Embryonic facial prominence (tissue), 1 donor: ENCODE measurements at regions not wholly inside any gene's neighbourhood (a gene's known extent, or its start where the extent isn't known, plus 50 kb on each side); places are given as distances from the start of the nearest gene placed in this dataset.

ENCODE experiments used
- DNase-seq: peaks from one replicate; pipeline ENCODE4 v3.0.0-alpha.2; 2016; ENCODE audit errors: extremely low spot score

DNA sequence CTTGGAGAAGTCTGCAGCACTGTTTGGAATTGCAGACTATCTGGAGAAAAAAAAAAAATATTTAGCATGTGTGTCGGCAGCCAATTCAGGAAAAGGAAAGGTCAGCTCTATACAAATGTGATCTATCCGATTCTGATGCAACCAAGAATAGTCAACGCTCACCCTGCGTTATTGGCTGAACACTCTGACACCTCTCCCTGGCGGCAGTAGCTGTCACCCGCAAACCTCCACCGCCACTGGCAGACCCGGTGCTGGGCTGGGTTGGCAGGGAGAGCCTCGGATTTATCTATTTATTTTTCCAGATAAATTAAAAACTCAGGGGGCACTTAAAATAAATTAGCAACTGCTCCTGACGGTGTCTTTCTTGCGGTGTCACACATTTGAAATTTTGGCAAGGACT lies 409.7 kb downstream of the VRK1 start:
- no peak for DNase-seq

DNA sequence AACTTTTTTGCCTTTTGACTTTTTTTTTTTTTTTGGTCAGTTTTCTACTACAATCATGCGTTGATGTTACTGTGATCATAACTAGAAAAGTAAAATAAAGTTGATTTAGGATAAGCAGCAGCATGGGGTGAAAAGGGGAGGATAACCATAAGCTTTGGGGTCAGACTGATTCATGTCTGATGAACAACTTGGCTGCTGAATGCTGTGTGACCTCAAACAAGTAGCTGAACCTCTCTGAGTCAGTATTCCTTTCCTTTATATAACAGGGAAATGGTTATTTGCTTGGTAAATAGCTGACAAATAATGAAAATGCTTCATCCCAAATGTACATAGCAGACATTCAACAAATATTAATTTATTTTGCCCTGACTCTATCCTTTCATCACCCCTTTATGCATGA lies 413.0 kb downstream of the VRK1 start:
- DNase-seq, result no peak

DNA sequence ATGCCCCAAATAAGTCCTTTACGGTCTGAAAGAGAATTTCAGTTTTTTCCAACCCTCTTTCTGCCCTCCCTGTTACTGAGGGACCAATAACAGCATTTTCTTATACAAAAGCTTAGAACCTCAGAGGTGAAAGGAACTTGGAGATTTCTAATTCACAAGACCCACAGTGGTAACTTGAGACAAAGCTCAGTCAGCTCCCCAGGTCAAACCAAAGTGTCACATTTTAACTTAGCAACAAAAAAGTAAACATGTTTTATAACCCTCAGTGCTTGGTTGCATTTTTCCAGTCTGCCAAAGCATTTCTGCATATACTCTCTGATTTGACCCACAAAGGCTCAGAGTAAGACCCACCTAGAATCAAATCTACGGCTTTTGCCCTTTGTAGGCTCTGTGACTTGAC lies 415.2 kb downstream of the VRK1 start:
- DNase-seq, result no peak

DNA sequence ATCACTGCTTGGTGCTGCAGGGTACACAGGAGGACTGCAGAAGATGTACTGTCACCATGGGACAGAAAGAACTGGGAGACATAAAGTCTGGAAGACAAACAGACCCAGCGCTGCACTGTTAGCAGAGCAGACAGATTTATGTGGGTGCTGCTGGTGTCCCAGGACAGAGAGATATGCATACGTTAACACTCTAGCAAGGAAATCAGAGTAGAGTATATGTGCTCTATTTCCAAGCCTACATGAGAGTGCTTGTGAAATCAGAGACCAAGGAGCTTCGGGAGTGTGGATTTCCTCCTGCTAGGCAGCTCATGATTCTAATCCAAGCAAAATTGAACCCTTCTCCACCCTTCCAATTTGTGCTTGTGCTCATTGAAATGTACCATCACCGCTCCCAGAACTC lies 416.5 kb downstream of the VRK1 start:
- DNase-seq, result no peak

DNA sequence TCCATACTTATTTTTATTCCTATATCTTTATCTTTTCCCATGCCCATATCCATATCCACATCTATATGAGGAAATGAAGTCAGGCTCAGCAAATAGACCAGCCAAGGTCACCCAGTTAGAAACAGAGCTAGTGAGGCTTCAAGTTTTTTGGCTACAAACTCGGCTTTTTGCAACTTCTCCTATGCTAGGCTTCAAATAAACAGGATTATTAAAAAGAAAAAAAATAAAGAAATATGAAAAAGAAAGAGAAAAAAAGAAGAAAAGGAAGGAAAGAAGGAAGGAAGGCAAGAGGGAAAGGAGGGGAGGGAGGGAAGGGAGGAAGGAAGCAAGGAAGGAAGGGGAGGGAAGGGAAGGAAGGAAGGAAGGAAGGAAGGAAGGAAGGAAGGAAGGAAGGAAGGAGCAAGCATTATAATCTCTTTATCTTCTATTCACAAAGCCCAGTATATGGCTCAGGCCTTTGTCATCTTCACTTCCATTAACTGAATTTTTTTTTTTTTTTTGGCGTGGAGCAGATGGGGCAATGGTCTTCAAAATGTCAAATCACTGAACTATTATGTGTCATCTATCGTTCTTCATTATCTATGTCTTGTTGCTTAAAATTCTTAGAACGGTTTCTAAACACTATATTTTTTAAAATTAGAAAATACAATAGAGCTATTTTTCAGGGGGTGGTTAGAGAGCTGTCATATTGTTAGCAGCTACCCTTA lies 418.2 kb downstream of the VRK1 start:
- no peak for DNase-seq

DNA sequence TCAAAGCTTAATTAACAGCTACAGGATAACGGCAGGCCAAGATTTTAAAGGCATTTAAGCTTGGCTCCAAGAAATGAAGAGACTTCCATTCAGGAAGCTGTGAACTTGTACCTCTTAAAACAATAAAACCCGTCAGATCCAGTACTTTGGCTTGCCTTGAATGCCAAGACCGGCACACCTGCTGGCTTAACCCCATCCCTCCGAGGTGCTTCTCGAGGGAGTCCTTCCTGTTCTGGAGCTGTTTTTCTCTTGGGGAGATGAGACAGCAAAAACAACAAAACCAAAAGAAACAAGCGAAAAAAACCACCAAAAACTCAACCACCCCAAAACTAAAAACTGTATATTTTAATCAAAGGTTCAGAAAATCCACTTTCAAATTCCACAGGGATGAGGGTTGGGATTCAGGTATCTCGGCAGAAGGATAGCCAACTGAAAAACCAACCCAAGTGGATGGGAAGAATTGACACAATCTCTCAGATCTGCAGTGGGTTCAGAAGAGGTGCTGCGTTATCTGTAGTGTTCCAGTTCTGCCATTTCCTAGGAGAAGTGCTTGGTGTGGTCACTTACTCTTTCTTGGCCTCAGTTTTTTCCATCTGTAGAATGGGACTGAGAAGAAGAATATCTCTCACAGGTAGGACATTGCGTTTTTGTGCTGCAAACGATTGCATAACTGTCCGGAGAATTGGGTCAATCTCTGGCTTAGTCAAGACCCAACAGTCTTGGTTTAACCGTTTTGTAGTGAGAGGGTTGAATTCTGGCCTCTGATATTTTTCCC lies 420.1 kb downstream of the VRK1 start:
- DNase-seq, result no peak

DNA sequence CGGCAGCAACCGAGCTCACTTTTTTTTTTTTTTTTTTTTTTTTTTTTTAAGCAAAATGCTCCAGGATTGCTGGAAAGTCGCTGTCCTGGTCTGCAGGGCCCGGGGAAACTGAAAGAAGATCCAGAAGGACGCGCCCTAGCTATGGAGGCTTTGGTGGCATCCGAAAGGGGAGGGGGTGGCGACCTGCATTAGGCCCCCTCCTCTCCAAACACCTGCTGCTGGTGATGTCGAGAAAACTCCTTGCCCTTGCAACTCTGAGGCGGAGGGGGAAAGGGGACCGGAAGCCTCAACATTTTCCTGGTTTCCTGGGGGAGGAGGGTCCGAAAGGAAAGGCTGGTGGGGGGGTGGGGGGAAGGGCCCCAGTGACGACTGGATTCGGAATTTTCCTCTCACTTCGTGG lies 421.1 kb downstream of the VRK1 start:
- no peak for DNase-seq

DNA sequence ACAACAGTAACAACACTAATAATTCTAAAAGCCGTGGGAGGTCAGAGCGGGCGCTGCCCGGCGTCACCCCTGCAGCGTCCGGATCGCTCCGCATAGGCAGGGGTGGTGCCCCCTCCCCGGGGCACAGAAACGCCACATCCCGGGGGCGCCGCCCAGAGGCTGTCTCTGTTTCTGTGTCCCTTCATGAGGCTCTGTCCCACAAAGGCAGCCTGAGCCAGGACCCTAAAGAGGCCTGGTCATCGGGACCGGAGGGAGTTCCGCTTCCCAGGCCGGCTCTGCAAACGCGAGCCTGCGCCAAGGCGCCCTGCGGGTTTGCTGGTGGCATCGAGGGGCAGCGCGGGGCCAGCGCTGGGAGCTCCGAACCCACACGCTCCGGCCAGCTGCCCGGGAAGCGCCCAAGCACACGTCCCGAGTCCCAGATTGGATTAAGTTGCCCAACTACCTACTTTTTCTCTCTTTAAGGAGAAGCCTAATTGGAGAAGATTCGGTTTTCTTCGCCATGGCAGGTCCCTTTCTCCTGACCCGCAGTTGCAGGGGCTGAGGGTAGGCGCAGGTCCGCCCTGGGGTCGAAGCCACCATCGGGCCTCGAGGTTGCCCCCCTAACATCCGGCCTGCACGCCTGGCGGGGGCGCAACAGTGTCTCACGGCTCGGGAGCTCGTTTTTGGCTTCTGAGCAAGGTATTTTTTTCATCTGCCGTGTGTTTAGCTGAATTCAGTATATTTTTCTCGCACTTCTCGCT lies 421.7 kb downstream of the VRK1 start:
- DNase-seq, result no peak

DNA sequence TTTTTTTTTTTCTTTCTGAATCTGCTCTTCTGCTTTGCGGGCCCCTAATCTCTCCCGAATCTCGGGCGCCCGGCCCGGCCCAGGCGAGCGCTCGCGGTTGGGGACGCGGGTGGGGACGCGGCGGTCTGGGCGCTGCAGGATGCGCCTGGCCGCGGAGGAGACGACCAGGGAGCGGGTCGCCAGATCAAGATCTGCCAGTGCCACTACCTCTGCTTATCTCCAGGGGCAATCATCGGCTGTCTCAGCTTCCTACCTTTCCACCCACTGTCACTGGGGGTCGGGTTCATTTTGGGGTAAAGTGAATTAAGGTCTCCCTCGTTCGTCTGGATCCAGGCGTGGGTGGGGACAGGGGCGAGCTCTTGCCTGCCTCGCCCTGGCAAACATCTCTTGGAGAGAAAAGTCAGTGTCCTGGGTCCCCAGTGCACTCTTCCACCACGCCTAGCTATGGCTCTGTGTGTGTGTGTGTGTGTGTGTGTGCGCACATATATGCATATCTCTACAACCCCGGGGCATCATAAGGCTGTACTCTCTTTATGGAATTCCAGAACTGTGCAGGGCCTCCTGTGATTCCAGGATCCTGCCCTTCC lies 422.3 kb downstream of the VRK1 start:
- DNase-seq, result no peak

DNA sequence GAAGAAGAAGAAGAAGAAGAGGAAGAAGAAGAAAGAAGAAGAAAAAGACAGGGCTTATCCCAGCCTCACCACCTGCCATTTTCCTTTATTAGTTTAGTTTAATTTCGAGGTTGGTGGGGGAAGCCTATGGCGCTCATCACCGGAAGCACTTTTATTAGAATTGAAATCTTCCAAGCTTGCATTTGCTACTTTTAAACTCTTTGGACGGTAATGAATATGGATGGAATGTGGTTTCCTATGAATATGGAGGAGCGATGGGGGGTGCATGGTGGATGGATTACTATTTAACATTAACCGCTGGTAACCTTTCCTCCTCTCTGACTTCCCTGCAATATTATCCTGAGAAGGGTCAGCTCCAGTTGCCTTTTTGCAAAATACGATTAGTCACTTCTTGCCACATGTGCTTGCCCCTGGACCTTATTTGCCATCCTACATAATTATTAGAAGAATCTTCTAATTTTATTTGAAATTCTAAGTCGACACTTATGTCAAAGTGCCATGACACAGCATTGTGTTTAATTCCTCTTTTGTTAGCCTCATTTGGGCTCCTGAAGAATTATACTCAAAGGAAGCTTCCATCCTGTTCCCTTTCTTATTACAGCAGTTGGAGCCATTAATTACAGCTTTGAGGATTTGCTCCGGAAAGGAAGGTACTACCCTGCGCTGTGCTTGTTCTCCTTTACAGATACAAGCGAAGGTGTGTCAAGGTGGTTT lies 424.5 kb downstream of the VRK1 start:
- no peak for DNase-seq

DNA sequence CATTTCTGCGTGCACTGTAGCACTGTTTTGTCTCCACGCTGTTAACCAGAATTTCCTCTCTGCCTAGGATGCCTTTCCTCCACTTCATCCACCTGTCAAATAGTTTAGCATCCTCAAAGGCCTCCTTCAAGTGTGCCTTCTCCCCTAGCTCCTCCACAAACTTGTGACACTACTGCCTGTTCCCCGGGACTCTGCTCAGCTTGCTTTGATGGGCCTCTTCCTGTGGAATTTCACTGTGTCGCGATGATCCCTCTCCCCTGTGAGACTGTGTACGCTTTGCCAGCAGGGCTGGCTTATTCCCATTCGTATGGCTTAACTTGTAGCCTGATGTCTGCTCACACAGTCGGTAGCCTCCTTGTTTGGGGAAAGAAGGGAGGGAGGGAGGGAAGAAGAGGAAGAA lies 426.8 kb downstream of the VRK1 start:
- DNase-seq, result no peak

DNA sequence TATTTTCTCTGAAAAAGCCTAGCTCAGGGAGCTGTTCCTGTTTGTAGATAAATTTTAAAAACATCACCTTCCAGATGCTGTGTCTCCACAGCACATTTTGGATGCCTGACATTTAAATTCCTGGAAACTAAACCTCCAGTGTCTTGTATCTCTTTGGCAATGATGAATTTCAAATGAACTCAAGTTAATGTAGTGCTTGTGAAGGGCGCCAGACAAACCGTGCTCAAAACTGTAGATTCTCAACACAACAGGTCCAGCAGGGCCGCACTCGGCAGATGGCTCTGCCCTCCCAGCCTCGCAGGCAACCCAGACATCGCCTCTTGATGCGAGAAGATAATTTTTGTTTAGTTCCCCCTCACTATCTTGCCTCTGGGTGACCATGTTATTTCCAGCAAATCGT lies 432.9 kb downstream of the VRK1 start:
- no peak for DNase-seq

DNA sequence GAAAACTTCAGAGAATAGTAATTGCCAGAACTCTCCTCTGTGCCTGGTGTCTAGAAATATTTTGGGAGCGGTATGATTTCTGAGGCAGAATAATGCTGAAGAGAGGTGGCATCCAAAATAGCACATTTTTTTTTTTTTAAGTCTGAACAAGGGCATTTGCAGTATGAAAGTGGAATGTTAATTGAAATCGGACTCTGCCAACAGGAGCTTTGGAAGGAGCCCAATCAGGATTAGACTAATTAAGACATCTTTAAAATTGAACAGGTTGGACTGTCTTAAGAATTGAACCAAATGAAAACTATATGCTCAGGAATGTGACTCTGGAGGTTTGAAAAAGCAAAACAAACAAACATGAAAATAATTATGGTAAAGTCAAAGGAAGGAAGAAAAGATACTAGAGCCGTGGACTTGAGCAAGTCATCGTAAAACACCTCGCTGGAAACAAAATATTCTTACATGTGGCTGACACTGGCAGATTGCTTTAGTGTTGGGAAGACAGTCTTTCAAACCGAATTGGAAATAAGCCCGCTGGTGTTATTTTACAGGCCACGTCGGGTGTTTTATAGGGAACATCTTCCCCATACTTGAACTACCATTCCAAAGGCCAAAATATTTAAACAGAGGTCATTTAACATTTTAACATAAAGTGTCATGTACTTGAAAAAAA lies 436.3 kb downstream of the VRK1 start:
- no peak for DNase-seq

DNA sequence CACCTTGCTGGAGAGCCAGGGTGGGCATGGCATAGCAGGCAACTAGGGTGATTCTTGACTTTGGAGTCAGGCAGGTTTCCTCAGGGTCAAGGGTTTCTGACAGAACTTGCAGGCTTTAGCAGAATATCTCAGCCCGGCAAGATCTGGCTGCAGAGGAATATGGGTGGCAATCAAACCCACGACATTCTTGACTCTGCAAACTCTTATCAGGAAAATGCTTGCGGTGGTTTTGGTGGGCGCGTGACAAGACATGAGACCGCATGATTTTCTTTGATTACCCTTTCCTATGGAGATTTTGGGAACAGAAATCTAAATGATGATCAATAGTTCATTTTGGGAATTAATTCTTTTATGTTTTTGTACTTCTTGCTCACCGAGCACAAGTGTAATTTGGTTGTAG lies 449.5 kb downstream of the VRK1 start:
- DNase-seq, result no peak

DNA sequence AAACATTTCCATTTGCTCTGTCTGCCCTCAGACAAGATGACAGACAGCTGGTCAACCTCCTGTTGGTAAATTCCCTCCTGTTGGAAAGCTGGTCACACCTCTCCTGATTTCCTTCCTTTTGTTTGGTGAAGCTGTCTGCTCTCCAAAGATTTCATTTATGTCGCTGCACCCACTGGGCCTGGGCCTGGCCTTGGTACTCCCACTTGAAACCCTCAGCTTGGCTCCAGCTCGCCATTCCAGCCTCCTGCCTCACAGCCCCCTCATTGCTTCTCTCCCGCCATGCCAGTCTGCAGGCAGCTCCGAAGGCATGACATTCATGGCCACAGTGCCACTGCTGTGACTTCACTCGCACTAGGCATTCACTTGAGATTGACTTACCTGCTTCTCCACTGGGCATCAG lies 451.8 kb downstream of the VRK1 start:
- DNase-seq, result no peak

DNA sequence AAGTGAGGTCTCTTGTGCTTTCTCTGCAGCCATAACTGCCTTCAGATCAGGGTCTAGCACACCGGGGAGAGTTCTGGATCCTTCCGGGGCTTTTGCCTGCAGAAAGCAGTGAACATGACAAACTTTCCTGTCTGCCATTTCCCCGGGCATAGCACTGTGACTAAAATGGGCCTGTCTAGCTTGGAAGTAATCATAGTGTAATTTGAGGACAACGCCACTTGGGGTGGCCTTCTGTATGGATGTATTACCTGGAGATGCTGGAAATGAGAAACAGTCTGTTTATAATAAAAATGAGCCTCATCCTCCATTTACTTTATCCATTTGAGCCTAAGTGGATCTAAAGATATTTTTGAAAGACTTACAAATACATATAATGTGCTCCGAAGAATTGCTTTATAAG lies 453.7 kb downstream of the VRK1 start:
- no peak for DNase-seq

DNA sequence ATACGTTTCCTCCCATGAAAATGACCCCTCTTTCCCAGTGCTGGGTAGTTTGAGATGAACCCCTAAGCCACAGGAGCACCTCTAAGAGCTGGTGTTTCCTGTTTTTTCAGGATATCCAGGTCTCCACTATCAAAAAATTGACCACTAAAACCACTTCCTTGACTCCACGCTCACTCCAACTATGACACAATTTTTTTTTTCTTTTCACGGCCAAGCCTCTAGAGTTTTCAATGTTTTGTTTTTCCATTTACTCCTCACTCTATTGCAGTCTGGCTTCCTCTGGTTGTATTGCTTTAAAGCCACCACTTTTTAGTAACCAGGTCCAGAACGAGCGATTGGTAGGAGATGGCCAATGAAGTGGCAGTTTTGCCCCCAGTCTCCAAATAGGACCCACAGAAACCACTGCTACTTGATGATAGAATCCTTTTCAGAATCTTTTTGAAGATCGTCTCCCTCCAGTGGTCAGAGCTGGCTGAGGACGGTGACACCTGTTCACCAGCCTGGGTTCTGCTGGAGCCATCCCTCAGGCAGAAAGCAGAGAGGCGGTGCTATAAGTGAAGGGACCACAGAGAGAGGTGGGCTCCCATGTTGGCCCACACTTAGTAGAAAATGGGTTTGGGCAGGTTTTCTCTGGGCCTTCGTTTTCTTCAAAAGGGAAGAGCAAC lies 454.4 kb downstream of the VRK1 start:
- DNase-seq, result no peak

DNA sequence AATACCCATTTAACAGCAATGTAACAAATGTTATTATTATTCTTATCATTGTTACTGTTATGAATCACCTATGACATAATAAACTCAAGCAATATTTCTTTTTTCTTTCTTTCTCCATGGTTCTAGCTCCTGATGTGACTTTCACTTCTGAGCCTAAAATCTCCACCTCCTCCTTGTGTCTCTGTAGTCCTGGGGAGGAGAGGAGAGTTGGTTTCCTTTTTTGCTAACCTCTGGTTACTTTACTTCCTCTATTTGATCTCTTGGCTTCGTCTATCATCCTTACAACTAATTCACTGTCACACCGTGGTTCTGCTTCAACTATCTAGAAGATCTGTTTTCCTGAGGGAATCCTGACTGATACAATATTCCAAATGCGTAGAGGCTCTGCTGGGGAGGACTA lies 456.6 kb downstream of the VRK1 start:
- DNase-seq, result no peak

DNA sequence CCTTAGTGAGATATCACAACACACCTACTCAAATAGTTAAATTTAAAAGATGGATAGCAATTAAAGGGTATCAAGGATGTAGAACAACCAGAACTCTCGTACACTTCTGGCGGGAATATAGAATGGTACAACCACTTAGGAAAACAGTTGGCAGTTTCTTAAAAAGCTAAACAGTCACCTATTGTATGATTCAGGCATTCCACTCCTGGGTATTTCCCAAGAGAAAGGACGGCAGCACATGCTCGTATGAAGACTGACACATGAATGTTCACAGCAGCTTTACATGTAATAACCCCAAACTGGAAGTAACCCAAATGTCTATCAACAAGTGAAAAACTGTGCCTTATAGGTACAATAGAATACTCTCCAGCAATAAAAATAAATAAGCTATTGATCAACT lies 465.2 kb downstream of the VRK1 start:
- DNase-seq, result no peak

DNA sequence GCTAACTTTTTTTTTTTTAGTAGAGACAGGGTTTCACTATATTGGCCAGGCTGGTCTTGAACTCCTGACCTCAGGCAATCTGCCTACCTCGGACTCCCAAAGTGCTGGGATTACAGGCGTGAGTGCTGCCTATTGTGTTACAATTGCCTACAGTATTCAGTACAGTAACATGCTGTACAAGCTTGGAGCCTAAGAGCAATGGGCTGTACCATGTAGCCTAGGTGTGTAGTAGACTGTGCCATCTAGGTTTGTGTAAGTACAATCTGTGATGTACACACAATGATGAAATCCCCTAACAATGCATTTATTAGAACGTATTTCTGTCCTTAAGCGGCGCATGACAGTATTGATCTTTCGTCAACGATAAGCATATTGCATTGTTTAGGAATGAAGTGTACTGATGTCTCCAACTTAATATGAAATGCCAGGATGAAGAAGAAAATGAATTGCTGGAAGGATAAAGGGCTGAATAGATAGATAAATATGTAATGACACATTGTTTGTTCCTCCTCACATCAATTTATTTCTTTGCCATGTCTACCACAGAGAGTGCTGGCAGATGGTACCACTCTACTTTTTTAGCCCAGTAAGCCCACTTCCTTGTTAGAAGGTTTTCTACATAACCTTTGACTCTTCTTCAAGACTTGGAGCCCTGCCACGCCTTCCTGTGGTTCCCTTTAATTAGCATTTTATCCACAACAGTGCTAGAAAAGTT lies 467.5 kb downstream of the VRK1 start:
- DNase-seq, result no peak
